Raji (cell line): ENCODE measurements at regions not wholly inside any gene's neighbourhood (a gene's known extent, or its start where the extent isn't known, plus 50 kb on each side); places are given as distances from the start of the nearest gene placed in this dataset.

Source experiments
- POLR2A ChIP-seq: IDR thresholded peaks from 2 replicates; pipeline ENCODE4 v1.6.1; 2011; ENCODE audit warnings: low read depth, low read length, control low read depth; ENCODE audit not compliant: insufficient read depth

- TF ChIP-seq POLR2A, result no peak
Measured at GRCh38 chr10:45180507-45180906, 134.9 kb downstream of the OR13A1 start.

GRCh38 chr10:45180946-45181875 is 134.2 kb downstream of the OR13A1 start:
- no peak for TF ChIP-seq POLR2A

- TF ChIP-seq POLR2A, result no peak
Measured at GRCh38 chr10:45183174-45183573, 132.2 kb downstream of the OR13A1 start.

GRCh38 chr10:45197816-45198485 is 117.5 kb downstream of the OR13A1 start:
- no peak for TF ChIP-seq POLR2A

- no peak for TF ChIP-seq POLR2A
Measured at GRCh38 chr10:45198486-45199204, 116.8 kb downstream of the OR13A1 start.

- no peak for TF ChIP-seq POLR2A
Measured at GRCh38 chr10:45199205-45199740, 116.1 kb downstream of the OR13A1 start.

GRCh38 chr10:45201271-45201670 is 114.1 kb downstream of the OR13A1 start:
- no peak for TF ChIP-seq POLR2A

GRCh38 chr10:45202242-45202641 is 113.2 kb downstream of the OR13A1 start:
- no peak for TF ChIP-seq POLR2A

GRCh38 chr10:45204954-45205775 is 110.2 kb downstream of the OR13A1 start:
- no peak for TF ChIP-seq POLR2A

GRCh38 chr10:45209888-45210287 is 105.5 kb downstream of the OR13A1 start:
- TF ChIP-seq POLR2A, result no peak

GRCh38 chr10:45211576-45211975 is 103.8 kb downstream of the OR13A1 start:
- TF ChIP-seq POLR2A, result no peak

- TF ChIP-seq POLR2A, result no peak
Measured at GRCh38 chr10:45219416-45219815, 96.0 kb downstream of the OR13A1 start.

GRCh38 chr10:45220931-45221330 is 94.5 kb downstream of the OR13A1 start:
- TF ChIP-seq POLR2A, result no peak

- no peak for TF ChIP-seq POLR2A
Measured at GRCh38 chr10:45224219-45224841, 91.1 kb downstream of the OR13A1 start.
